NCI-H345 (cell line): ENCODE measurements at regions not wholly inside any gene's neighbourhood (a gene's known extent, or its start where the extent isn't known, plus 50 kb on each side); places are given as distances from the start of the nearest gene placed in this dataset.

Experiments used
- DNase-seq: peaks from one replicate; lab custom pipeline; 2025; lab: John Stamatoyannopoulos, UW

GRCh38 chr3:177530908-177531307 is 333.6 kb upstream of the TBL1XR1 start:
- DNase-seq: no peak

- DNase-seq: no peak
Measured at GRCh38 chr3:177536873-177537272, 339.6 kb upstream of the TBL1XR1 start.

- DNase-seq: no peak
Measured at GRCh38 chr3:177537612-177538011, 340.3 kb upstream of the TBL1XR1 start.

GRCh38 chr3:177538048-177538749 is 340.9 kb upstream of the TBL1XR1 start:
- DNase-seq: no peak

GRCh38 chr3:177538750-177539730 is 341.8 kb upstream of the TBL1XR1 start:
- no peak for DNase-seq

- no peak for DNase-seq
Measured at GRCh38 chr3:177541541-177541940, 344.3 kb upstream of the TBL1XR1 start.

GRCh38 chr3:177545964-177546363 is 348.7 kb upstream of the TBL1XR1 start:
- DNase-seq: no peak

GRCh38 chr3:177547711-177548350 is 350.5 kb upstream of the TBL1XR1 start:
- DNase-seq: no peak

- DNase-seq: no peak
Measured at GRCh38 chr3:177550667-177551066, 353.4 kb upstream of the TBL1XR1 start.

- no peak for DNase-seq
Measured at GRCh38 chr3:177551431-177551836, 354.2 kb upstream of the TBL1XR1 start.

- no peak for DNase-seq
Measured at GRCh38 chr3:177552051-177552450, 354.8 kb upstream of the TBL1XR1 start.

GRCh38 chr3:177553012-177553411 is 355.7 kb upstream of the TBL1XR1 start:
- no peak for DNase-seq

- peak; percentile 13 for DNase-seq
Measured at GRCh38 chr3:177553579-177553978, 356.3 kb upstream of the TBL1XR1 start.

GRCh38 chr3:177554895-177555759 is 357.8 kb upstream of the TBL1XR1 start:
- peak; percentile 79 for DNase-seq

GRCh38 chr3:177557548-177557947 is 360.3 kb upstream of the TBL1XR1 start:
- DNase-seq: no peak

- DNase-seq: no peak
Measured at GRCh38 chr3:177561365-177561764, 364.1 kb upstream of the TBL1XR1 start.

GRCh38 chr3:177561769-177562392 is 364.6 kb upstream of the TBL1XR1 start:
- no peak for DNase-seq

GRCh38 chr3:177563243-177563780 is 366.0 kb upstream of the TBL1XR1 start:
- no peak for DNase-seq

GRCh38 chr3:177563792-177564191 is 366.5 kb upstream of the TBL1XR1 start:
- no peak for DNase-seq

GRCh38 chr3:177565981-177566380 is 368.7 kb upstream of the TBL1XR1 start:
- DNase-seq: no peak

GRCh38 chr3:177567833-177568232 is 370.6 kb upstream of the TBL1XR1 start:
- no peak for DNase-seq
